Renal pelvis (tissue), 1 donor: ENCODE measurements at regions not wholly inside any gene's neighbourhood (a gene's known extent, or its start where the extent isn't known, plus 50 kb on each side); places are given as distances from the start of the nearest gene placed in this dataset.
"Not testable (repeated sequence)": the region's sequence is repeated elsewhere in the genome, so short reads cannot be mapped to it uniquely, and the experiment has no call there.

Experiments used
- DNase-seq: peaks from one replicate; pipeline ENCODE4 v3.0.0-alpha.2; 2013

DNA sequence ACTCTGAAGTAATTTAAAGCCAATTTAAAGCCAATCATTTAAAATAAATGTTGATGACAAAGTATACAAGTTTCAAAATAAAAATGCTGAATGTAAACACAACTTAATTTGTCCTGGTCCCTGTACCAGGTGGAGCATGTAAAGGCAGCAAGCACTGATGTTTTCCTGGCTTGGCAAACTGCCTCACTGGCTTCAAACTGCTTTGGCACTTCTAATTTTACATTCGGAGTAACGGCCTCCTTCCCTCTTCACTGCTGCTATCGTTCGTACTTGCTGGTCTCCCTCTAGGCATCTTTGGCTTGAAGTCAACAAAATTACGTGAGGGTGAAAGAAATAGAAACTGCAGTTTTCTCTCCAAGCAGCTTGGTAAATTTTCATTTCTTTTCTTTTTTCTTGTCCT lies 287.9 kb downstream of the LTN1 start:
- peak; percentile 47 for DNase-seq

DNA sequence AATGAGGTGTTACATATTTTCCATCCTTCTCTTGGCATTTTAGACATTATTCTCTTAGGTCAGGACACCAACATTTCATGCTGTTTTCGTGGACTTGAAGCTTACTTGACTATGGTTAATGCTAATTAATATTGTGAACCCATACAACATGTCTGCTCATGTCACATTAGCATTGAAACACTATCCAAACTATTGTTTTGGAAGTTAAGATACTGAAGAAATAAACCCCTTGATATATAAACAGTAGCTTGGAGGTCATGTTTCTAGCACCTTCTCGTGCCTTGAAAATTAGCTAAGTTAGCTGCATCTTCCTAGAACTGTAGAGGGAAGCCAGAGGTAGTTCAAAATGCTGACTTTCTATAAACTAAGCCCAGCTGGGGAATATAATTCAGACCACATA lies 288.8 kb downstream of the LTN1 start:
- DNase-seq: no peak

DNA sequence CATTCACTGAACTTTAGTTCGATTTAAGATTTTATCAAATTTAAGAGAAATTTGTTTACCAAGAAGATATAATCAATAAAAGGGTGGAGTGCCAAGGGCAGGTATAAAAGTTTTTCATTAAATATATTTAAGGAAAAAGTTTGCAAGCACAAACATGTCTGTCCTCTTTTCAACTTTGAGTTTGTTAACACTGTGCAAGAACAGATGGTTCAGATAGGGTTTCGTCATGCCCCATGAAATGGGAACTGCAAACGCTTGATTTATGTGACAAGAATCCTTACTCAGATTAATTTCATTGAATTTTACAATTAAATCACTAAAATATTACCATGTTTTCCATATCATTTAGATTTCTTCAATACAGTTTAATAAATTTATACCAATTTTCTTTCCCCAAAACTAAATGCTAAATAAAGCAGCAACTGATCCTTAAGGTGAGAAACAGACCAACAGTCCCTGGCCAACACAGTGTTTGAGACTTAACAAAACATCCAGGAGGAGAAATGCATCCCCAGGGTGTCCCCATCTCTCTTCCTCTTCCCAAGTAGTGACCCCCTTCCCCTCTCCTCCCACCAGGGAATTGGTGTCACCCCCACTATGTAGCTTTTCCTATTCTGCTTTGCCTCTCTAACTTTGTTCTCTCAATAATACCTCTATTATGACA lies 292.9 kb downstream of the LTN1 start:
- DNase-seq: peak; percentile 52

DNA sequence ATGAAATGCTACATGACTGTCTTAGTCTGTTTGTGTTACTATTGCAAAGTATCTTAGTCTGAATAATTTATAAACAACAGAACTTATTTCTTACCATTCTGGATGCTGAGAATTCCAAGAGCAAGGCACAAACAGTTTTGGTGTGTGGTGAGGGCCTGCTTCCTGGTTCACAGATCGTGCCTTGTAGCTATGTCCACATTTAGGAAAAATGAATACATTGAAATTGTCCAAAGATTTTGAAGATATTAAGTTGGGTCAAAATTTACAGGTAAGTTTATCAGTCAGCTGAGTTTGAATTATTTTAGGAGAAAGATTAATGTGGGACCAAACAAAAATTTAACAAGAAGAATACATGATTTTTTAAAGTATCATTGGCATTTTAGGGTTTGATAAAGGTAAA lies 293.5 kb downstream of the LTN1 start:
- no peak for DNase-seq

DNA sequence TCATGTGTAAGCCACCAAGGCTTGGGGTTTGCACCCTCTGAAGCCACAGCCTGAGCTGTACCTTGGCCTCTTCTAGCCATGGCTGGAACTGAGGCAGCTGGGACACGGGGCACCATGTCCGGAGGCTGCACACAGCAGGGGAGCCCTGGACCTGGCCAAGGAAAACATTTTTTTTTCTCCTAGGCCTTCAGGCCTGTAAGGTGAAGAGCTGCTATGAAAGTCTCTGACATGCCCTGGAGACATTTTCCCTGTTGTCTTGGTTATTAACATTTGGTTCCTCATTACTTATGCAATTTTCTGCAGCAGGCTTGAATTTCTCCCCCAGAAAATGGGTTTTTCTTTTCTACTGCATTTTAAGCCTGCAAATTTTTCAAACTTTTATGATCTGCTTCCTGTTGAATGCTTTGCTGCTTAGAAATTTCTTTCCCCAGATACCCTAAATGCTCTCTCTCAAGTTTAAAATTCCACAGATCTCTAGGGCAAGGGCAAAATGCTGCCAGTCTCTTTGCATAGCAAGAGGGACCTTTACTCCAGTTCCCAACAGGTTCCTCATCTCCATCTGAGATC lies 295.8 kb downstream of the LTN1 start:
- DNase-seq: no peak

DNA sequence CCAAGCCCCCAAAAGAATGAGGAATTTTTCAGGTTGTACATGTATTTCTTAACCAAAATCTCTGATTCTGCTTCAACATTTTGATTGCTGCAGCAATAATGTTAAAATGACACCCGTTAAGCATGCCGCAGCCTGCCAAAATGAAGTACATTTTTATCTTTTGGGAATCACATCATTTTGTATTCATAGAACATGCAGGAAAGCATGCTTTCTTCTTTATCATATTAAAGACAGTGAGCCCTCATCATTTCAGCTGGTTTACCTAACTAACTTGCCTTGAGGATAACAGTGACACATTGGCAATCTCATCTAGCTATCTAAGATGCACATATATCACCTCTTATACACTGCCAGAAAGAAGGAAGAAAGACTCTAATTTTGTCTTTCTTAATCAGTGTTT lies 299.2 kb downstream of the LTN1 start:
- no peak for DNase-seq

DNA sequence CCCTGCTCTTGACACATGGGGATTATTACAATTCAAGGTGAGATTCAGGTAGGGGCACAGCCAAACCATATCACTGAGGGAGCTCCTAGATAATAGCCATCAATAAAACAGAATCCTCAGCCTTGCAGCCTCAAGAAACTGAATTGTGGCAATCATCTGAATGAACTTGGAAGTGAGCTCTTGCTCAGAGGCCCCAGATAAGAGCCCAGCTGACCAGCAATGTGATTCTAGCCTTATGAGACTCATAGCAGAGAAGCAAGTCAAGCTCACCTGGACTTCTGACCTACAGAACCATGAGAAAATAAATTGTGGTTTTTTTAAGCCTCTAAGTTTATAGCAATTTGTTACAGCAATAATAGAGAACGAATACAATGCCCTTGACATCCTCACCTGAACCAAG lies 302.5 kb downstream of the LTN1 start:
- DNase-seq: no peak

DNA sequence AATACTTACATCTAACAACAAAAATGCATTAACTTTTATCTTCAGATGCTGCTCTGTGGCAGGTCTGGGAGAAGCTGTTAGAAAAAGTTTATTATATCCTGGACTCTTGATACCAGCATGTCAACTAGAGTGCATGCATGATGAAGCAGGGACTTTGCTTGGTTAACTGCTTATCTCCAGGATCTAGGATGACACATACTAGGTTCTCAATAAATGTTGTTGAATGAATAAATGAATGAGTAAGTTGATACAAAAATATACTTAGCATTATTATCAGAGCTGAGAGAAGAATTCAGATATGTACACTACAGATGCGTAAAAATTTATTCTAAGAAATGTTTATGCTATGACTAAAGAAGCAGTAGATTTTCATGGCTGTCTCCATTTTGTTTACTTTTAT lies 304.3 kb downstream of the LTN1 start:
- no peak for DNase-seq

DNA sequence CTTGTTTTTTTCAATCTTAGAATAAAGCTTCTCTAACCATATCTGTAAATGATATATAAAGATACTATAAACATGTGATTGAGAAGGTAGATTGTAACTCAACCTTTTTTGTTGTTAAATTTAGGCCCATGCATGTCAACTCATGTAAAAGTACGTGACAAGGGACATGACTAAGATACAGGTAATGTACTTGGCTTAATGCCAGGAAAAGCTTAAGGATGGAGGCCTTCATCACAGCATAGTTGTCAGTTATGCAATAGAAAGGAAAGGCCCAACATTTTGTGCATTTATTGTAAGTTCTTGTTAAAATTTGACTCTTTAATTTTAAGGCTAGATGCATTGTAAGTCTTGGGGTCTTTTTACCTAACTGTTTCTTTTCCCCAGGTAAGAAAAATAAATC lies 305.1 kb downstream of the LTN1 start:
- DNase-seq: no peak

DNA sequence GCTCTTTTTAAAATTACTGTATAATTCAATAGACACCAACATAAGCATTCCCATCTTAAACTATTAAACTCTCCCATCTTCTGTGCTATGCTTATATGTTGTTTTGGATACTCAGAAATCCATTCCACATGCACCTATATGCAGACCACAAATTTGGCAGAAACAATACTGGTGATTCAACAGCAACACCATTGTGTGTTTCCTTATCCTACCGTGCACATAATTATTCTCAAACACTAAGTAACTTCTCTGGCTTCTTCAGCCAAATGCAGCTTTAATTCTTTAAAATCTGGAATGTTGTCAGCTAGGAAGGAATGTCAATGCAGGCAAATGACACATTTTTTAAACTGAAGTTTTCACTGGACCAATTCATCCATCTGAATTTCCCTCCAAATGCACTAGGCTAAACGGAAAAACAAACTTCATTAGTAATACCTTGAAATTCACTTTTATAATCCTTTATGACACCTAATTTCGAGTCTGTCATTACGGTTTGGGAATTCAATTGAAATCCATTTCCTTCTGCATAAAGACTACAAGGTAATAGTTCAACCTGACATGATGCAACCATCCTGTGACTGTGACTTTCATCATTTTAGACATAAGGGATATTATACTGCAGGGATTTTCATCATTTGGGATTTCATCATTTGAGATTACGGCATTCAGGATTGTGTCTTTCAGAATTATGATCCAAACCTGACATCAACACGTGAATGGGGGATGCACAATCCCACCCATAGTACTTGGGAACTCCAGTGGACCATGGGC lies 308.5 kb downstream of the LTN1 start:
- no peak for DNase-seq

DNA sequence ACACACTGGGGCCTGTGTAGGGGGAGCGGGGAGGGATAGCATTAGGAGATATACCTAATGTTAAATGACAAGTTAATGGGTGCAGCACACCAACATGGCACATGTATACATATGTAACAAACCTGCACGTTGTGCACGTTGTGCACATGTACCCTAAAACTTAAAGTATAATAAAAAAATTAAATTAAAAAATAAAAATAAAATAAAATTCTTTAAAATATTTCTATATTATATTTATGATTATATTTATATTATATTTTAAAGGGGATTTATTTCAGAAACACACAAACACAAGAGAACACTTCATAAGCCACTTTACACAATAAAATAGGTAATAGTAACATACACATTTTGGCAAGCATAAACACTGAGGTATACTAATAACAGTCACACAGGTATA lies 309.8 kb downstream of the LTN1 start:
- not testable (repeated sequence) for DNase-seq

DNA sequence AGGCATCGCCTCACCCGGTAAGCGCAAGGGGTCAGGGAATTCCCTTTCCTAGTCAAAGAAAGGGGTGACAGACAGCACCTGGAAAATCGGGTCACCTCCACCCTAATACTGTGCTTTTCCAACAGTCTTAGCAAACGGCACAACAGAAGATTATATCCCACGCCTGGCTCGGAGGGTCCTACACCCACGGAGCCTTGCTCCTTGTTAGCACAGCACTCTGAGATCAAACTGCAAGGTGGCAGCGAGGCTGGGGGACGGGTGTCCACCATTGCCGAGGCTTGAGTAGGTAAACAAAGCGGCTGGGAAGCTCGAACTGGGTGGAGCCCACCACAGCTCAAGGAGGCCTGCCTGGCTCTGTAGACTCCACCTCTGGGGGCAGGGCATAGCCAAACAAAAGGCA lies 315.6 kb downstream of the LTN1 start:
- not testable (repeated sequence) for DNase-seq

DNA sequence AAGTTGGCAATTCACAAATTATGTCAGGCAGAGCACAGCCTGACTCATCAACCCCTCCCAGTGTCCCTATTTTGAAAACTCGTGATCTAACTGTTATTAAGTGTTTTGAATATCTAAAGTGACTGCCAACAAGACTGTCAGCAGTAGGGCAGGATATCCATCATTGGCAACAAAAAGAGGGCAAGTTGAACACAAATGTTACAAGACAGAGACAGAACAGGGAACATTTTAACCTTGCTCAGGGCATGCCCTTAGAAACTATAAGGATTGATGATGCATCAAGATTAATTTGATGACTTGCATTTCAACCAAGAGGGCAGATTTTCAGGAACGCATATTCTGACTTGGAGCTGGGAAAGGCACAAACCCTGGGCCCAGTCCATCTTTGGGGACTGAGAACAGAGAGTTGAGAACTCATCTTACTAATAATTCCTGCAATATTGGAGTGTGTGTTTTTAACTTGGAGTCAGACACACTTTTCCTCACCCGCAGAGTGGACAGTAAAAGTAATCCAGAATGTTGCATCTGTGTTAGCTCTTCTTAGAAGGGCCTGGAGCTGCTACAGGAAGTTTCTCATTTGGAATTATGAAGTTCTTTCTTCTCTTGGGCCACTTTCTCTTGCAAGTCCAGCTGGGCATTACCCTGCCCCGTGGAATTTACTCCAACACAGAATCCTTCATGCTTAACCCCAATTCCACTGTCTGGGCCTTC lies 317.2 kb downstream of the LTN1 start:
- DNase-seq: no peak

DNA sequence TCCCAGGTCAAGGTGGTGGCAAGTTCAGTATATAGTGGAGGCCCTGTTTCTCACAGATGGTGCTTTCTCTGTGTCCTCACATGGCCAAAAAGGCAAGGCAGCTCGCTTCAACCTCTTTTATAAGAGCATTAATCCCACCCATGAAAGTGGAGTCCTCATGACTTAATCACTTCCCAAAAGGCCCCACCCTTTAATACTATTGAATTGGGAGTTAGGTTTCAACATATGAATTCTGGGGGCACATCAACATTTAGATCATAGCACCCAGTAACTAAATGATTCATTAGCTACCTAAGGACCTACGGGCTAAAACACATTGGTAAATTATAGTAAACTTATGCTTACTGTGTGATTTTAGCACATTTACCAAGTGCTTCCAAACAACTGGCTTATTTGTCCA lies 317.9 kb downstream of the LTN1 start:
- no peak for DNase-seq

DNA sequence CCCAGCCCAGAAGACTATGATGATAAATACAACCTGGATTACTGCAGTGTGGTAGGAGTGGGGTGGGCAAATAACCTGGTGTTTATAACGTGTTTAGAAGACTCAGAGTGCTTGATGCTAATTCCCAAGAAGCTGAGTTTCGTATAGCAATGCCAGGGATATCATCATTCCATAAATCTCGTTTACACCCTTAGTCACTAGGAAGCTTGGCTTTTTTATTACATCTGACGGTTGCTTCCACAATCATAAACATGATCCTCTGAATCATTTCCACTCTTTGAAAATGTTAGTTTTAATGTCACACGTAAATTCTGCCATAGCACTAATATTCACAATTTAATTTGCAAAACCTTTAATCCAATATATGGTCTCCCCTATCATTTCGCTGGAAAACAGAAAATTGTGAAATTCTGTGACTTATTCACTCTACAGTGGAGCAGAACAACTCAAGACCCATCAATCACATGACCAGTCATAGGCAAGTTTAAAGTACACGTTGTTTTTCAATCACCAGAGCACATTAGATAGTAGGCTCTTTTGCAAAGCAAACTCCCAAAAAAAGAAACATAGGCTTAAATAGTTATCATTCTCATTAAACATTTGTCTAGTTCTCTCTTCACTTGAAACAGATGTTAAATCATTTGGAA lies 321.0 kb downstream of the LTN1 start:
- DNase-seq: no peak

DNA sequence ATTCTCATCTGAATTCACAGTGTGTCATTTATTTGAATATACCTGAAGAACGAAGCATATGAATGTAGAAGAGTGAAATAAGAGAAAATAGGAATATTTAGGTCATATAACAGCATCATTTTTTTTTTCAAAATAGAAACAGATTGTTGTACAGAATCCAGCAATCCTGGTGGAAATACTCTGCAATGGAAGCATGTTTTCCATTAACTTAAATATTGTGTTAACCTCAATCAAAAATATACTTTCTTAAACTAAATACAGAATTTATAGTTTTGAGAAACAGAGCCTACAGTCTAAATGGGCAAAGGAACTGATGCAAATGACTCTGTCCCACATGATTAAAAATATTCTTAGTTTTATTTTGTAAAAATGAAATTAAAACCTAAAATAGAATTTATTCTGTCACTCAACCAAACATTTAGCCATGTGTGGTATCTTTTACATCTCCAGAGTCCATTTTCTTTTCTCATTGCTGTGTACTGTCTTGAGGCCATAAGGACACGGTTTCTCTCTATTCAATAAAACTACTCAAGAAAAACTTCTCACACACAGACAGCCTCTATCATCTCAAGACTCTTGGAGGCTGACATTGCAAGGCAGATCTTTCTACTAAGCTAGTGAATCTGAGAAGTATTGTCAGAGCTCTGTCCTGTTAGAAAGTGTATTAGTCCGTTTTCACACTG lies 322.6 kb downstream of the LTN1 start:
- no peak for DNase-seq

DNA sequence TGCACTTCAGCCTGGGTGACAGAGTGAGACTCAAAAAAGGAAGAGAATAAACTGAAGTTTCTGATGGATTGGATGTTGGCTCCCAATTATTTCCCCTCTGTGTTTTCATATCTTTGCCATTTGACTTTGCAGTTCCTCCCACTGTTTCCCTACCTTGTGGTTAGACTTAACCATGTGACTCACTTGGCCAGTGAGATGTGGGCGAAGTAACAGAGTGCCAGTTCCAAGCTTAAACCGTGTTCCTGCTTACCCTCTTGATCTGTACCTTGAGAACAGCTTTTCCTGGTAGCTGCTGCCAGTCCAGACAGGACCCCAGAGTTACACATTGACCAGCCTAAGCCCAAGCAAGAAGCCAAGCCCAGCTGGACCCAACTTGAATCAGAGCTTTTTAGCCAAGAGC lies 323.4 kb downstream of the LTN1 start:
- no peak for DNase-seq

DNA sequence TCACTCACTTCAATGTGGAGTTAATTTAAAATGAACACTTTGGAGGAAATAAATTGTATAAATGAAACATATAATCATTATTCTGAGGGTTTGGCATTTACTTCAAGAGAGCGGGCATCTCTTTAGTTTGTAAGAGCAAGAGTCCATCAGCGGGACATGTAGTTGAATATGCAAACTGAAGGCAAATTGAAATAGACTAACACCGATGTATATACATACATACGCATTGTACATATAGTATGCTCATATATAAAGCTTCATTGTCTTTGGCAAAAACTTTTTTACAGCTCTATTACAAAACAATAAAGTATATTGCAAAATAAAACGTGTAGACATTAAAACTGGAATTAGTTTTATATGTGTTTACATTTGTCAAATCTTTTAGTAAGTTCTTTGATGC lies 328.9 kb downstream of the LTN1 start:
- DNase-seq: no peak

DNA sequence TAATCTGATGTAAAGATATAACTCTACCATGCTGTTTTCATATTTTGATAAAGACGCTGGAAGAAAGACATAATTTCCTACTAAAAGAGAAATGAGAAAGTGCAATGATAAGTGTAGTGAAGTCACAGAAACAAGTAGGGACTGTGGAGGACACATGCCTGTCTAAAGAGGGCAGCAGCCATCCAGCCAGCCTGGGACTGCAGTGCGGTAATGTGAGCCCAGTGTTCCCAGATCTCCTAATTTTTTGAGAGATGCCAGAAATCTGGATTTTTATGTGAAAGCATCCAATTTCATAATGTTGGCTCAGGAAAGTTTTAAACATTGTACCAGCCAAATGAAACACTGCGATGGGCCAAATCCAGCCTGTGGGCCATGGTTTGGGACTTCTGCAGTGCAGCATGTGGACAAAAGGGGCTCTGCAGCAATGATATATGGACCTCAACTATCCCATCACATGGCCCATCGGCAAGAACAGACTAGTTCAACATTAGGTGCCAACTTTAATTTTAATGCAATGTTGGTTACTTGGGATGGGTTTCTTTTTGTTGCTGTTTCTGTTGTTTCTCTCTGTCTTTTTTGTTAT lies 329.5 kb downstream of the LTN1 start:
- DNase-seq: no peak

DNA sequence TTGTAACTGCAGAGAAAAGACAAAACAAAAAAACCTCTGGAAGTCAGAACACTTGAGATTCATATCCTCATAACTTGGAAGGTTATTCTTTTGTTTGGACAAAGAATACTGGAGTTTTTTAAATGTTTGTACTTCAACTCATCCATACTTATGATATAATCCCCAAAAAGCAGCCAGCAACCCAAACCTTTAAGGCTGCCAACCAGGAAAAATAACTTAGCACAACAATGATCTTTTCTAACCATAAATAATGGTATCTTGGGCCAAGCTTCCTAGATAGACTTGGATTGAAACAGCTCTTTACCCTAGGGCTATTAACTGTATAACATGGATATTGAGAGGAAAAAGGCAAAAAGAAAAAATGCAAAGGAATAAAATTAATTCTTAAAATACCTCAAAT lies 335.1 kb downstream of the LTN1 start:
- no peak for DNase-seq

DNA sequence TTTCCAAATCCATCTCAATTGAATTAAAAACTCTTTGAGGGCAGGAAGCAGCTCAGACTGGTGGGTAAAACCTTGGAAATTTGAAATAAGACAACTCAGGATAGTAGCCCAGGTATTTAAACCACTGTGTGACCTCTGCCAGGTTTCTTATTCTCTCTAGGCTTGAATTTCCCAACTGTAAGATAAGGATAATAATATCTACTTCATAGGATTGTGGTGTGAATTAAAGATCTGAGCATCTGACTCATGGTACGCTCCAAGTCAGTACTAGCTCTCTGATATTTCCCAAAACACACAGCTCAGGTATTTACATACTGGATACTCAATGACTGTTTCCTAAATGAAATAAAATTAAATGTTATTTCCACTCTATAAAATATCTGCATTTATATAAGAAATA lies 337.2 kb downstream of the LTN1 start:
- no peak for DNase-seq
